Tibial nerve (tissue), 3 donors: ENCODE measurements at regions not wholly inside any gene's neighbourhood (a gene's known extent, or its start where the extent isn't known, plus 50 kb on each side); places are given as distances from the start of the nearest gene placed in this dataset.

Source experiments
- CTCF ChIP-seq, 5 experiments: fragments of 200-600 bp in 3 of 5; fragments of 450-650 bp in 2 of 5; sonication (generic) in 3 of 5; IDR thresholded peaks; one replicate each; pipeline ENCODE4 v1.5.1; 2016 to 2019; ENCODE audit warnings: antibody characterized with exemption in 5 of 5, mild to moderate bottlenecking in 3 of 5, moderate library complexity in 2 of 5
- POLR2A ChIP-seq, 2 donors: fragments of 450-650 bp; IDR thresholded peaks; one replicate each; pipeline ENCODE4 v1.6.1; 2017; ENCODE audit warnings: antibody characterized with exemption in 2 of 2, mild to moderate bottlenecking in 2 of 2, moderate library complexity in 2 of 2

GRCh38 chr1:90522432-90522831 is 194.7 kb downstream of the BARHL2 start:
- TF ChIP-seq POLR2A (IDR thresholded peaks at IDR 0.05) (no peak), CTCF (IDR thresholded peaks at IDR 0.05) (no peak)
